GM21723 (cell line): ENCODE measurements at regions not wholly inside any gene's neighbourhood (a gene's known extent, or its start where the extent isn't known, plus 50 kb on each side); places are given as distances from the start of the nearest gene placed in this dataset.
"Not testable (repeated sequence)": the region's sequence is repeated elsewhere in the genome, so short reads cannot be mapped to it uniquely, and the experiment has no call there.

Experiments
- ATAC-seq: cut with Tn5 transposase; IDR thresholded peaks from one replicate; pipeline ENCODE4 v1.9.1; 2021; ENCODE audit warnings: mild to moderate bottlenecking, moderate library complexity; ENCODE audit not compliant: unreplicated experiment

DNA sequence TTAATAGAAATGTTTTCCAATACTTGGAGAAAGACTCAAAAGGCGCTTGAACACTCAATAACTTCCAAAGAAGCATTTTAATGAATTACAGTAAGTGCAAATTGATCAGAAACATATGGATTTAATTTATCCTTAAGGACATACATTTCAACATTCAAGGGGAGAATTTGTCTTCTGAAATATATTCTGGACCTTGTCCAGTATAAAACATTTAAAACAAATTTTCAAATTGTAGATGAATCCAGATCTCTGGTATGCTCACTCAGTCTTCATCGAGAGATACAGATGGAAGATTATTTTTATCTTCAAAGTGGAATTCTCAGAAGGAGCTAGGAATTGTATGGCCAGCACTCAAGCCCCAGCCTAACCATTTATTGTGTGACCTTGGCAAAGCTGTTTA is 310.4 kb downstream of the ZNF674 start:
- no peak for ATAC-seq

- no peak for ATAC-seq
Observed at GRCh38 chrX:46228389-46228788, 316.8 kb downstream of the ZNF674 start.

DNA sequence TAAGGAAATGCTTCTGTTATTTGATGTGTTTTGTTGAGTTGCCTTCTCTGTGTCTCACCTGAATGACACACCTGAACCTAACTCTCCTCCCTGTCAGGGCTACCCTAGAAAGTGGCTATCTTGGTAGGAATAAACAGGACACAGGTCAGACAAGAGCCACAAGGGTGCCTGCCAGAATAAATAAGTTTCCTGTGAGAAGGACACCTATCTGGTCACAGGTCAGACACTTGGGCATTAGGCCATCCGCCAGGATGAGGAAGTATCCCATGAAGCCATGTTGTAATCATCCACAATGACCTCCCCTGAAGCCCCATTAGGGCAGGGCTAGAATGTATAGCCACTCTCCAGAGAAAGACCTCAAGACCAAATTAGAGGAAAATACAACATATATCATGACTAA is 318.8 kb downstream of the ZNF674 start:
- no peak for ATAC-seq

GRCh38 chrX:46223499-46223898 is 321.7 kb downstream of the ZNF674 start:
- not testable (repeated sequence) for ATAC-seq

DNA sequence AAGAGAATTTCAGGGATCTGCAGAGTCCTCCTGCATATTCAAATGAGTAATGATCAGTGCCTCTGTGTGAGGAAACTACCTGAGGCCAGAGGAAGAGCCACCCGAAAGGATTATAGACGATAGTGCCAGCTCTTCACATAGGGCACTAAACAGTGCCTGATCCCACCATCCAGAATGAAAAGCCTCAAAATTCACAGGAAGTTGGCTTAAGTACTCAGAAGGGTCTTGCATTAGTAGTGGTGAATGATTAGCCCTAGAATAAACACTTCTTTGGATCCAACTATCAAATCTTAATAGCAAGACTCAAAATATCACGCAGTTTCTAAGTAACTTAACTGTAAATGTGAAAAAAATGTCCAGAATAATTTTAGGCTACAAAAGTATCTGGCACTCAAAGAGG is 324.4 kb downstream of the ZNF674 start:
- ATAC-seq: no peak

- no peak for ATAC-seq
Observed at GRCh38 chrX:46218373-46218772, 326.8 kb downstream of the ZNF674 start.

- ATAC-seq: no peak
Observed at GRCh38 chrX:46216406-46216805, 328.8 kb downstream of the ZNF674 start.

DNA sequence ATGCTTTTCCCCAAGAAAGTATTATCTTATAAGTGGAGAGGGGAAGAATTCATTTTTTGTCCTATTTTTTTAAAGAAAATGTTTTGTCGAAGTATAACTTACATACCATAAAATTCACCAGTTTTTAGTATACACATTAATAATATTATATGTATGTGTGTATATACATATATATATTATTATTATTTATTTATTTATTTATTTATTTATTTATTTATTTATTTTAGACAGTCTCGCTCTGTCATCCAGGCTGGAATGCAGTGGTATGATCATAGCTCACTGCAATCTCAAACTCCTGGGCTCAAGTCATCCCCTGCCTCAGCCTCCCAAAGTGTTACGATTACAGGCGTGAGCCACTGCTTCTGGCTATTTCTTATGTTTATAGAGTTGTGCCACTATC is 334.1 kb downstream of the ZNF674 start:
- no peak for ATAC-seq

DNA sequence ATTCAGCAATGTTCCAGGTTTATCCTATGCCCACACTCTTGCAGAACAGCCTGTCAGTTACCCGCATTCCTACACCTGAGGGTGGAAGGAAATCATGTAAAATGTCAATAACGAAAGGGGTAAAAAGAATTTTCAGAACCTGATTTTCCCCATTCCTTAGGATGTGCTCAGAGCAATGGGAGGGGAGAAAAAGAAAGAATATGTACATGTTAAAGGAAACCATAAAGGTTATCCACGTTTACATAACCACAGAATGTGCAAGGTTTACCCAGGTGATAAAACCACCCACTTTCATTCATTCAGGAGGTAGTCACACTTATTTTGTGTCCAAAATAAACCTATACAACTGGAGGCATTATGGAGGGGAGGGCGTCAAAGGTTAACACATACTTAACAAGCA is 335.5 kb downstream of the ZNF674 start:
- ATAC-seq: no peak

- no peak for ATAC-seq
Observed at GRCh38 chrX:46209037-46209436, 336.2 kb downstream of the ZNF674 start.

DNA sequence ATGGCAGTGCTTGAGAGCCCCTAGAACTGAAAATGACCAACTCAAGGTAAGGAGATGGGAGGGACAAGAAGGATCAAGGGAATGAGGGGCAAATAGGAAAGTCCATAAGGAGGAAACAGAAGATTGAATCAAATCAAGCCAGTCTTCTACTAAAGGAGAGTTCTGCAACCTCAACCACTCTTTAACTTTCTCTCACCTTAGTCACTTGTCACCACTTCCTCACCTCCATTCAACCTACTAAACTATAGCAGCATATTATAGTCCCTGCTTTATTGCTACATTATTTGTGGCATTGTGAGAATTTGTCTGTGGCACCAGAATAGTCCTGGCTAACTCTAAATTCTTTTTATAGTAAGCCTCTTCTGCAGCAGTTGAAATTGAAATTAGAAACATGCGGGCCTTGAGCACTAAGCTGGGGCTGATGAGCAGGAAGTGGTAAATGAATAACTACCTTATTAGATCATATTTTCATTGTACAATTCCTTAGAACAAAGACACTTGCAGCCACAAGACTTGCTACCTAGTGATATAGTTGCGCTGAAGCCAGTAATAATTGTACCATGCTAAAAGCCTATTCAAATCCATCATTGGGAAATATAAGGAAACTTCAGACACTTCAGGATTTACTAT is 336.9 kb downstream of the ZNF674 start:
- ATAC-seq: peak; percentile 71

DNA sequence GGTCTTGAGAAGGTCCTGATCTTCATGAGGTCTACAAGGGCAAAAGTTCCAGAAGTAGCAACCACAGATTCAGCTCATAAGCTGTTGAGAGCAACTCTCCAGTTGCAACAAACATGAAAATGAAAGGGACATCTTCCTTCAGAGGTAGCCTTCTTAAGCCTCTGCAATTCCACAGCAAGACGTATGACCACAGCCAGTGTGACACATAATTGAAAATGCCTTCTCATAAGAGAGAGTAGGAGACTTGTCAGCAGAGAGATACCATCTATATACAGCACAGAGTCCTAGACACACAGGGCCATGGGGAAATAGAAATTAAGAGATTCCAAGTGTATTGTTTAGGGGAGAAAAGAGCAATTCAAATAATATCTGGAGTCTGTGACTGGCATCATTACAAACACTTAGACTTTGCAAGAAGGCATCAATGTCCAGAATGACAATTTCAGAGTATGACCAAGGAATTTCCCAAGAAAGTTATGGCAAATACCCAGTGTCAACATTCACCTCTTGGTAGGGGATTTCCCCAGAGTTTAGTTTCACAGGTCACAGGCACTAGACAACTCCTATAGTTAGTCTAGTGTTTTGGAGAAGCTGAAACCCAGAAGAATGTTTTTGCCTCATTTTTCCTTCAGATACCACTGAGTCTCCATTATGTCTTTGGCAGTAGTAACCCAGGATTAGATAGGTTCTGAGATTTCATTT is 340.3 kb downstream of the ZNF674 start:
- ATAC-seq: no peak

GRCh38 chrX:46202733-46203514 is 342.3 kb downstream of the ZNF674 start:
- ATAC-seq: no peak

DNA sequence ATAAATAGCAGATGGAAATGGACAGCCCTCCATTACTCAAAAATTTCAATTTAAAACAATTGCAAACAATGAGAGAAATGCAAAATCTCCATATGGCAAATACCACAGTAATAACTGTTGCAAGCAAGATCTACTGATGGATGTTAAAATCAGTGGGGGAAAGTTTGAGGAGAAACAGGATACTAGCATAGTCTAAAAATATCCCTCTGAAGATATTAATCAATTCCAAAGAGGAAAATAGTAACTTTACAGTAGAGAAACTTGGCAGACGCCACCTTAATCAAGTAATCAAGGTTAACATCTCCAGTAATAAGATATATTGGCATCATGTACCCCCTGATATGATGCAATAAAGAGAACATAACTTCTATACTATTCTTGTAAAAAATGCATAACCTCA is 344.8 kb downstream of the ZNF674 start:
- ATAC-seq: no peak

DNA sequence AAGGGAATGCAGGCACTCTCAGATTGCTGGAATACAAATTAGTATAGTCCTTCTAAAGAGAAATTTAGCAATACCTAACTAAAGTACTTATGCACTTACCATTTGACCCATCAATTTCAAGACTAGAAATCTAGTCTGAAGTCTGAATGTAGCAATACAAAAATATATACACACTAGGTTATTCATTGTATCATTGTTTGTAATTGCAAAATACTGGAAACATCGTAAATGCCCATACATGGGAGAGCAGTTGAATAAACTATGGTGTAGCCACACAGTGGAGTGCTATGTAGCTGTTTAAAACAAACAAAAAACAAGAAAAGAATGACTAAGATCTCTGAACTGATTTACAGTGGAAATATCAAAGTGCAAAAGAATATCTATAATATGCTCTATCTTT is 346.4 kb downstream of the ZNF674 start:
- no peak for ATAC-seq

DNA sequence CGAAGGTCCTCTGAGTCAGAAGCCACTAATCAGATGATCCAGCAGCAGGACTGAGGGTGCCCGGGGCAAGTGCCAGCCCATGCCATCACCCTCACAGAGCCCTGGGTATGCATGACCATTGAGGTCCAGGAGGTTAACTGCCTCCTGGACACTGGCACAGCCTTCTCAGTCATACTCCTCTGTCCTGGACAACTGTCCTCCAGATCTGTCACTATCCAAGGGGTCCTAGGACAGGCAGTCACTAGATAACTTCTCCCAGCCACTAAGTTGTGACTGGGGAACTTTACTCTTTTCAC is 358.5 kb downstream of the ZNF674 start:
- not testable (repeated sequence) for ATAC-seq

DNA sequence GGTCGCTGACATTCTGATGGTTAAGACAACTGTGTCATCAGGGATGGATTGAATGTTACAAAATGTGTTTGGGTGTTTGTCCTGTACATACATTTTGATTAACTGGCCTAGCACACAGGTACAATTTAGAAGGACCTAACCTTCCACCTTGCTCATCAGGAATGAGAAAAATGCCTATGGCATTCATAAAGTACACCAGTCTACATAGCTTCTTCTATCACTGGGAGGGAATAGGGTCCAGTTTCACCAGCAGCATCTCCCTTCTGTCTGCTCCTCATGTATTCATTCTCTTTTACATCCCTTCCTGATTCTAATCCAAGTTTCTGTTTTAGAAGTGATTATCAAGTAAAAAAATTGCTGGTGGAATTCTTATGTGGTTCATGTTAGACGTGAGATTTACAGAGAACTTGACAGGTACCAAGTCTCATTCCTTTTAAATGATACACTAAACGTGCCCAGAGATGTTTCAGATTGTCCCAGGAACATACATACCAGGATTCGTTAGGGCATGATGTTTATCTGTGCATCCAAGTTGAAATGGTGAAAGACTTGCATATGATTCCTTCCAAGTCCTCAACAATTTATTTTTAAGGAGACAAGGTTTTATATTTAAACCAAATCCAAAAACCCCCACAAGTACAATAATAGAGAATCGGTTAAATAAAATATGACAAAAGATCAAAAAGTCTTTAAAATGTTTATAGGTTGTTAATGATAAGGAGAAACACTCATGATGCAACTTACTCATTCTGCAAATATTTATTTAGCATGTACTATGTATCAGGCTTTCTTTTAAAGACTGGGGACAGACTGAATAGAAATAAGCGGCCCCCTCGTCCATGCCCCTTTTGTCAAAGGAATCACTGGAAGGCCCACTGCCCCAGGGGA is 359.1 kb downstream of the ZNF674 start:
- no peak for ATAC-seq

DNA sequence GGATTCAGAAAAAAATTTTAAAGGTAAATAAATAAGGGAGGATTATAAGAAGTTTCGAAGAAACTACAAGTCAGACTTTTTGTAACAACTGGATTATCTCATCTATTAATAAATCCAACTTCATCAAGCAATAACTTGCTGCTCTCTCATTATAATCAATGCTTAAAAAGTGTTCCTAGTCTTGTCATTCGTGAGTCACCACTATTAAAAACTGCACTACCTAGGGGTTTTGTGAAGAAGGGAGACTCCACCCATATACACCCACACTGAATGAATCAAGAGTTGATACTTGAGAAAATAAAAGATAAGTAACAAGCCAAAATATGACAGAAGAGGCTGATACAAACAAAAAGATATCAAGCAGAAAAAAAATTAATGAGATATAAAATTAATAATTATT is 360.5 kb downstream of the ZNF674 start:
- ATAC-seq: no peak

- ATAC-seq: peak; percentile 93
Observed at GRCh38 chrX:46180258-46180687, 364.9 kb downstream of the ZNF674 start.

- peak; percentile 20 for ATAC-seq
Observed at GRCh38 chrX:46179748-46180147, 365.5 kb downstream of the ZNF674 start.

- ATAC-seq: no peak
Observed at GRCh38 chrX:46178763-46179162, 366.5 kb downstream of the ZNF674 start.
